Activated CD4-positive, alpha-beta T cell treated with anti-CD3 and anti-CD28 coated beads for 36 hours (primary cell): ENCODE measurements at regions not wholly inside any gene's neighbourhood (a gene's known extent, or its start where the extent isn't known, plus 50 kb on each side); places are given as distances from the start of the nearest gene placed in this dataset.
"Not testable (repeated sequence)": the region's sequence is repeated elsewhere in the genome, so short reads cannot be mapped to it uniquely, and the experiment has no call there.

ENCODE experiments used
- ATAC-seq: fragments of 200-7000 bp; cut with Tn5 transposase; one replicate; pipeline ENCODE4 v1.10.0; 2021; ENCODE audit warnings: mild to moderate bottlenecking, moderate library complexity
- CTCF ChIA-PET: fragments of 350-600 bp; sonication (Branson Sonifier 250); formaldehyde crosslinking; loops from one replicate; lab custom pipeline; 2021; ENCODE audit warnings: antibody characterized with exemption; lab: Charles Lee
- POLR2A ChIA-PET: fragments of 350-600 bp; sonication (Branson Sonifier 250); formaldehyde crosslinking; loops from one replicate; lab custom pipeline; 2021; ENCODE audit warnings: antibody characterized with exemption, inconsistent platforms; lab: Charles Lee
- DNase-seq: peaks from one replicate; pipeline ENCODE4 v3.0.0-alpha.2; 2020
- H3K27ac Mint-ChIP-seq: one replicate; pipeline ENCODE4 v1.8.0; 2021; ENCODE audit warnings: mixed read lengths
- H3K27me3 Mint-ChIP-seq: one replicate; pipeline ENCODE4 v1.8.0; 2021; ENCODE audit warnings: mixed read lengths
- H3K36me3 Mint-ChIP-seq: one replicate; pipeline ENCODE4 v1.8.0; 2021; ENCODE audit warnings: low read depth, mixed read lengths
- H3K4me1 Mint-ChIP-seq: one replicate; pipeline ENCODE4 v1.8.0; 2021; ENCODE audit warnings: mixed read lengths
- H3K4me3 Mint-ChIP-seq: one replicate; pipeline ENCODE4 v1.8.0; 2021; ENCODE audit warnings: mild to moderate bottlenecking, moderate library complexity, mixed read lengths
- H3K9me3 Mint-ChIP-seq: one replicate; pipeline ENCODE4 v1.8.0; 2021; ENCODE audit warnings: low read depth, mixed read lengths
- intact Hi-C, 2 experiments: fragments of 100-400 bp; cut with DNase I in 1 of 2; cut with micrococcal nuclease in 1 of 2; formaldehyde crosslinking; loops; one replicate each; pipeline versions ENCODE4 v1.14.2 to v1.15.1; 2022 to 2024; cut with DNase I, micrococcal nuclease

DNA sequence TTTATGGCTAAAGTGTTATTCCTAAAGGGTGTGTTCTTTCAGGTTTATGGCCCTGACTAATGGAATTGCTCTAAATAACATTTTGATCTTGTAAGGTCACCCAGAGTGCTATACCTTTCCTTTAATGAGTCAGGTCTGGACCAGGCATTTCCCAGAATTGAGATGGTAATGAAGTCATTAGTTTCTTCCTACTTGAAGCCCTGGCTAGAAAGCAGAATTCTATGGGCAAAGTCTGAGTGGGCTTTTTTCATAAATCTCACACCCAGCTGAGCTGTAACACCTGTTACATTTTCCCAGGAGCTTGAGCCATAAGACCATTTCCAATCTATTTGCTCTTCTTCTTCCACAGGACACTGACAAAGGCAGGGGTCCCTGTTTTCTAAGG lies 122.0 kb upstream of the ID4 start:
- DNase-seq: no peak
- ATAC-seq: no peak
- intact Hi-C loops: no loop called here
- H3K36me3 Mint-ChIP-seq: no peaks in the 10 kb centered on the region
- H3K27ac Mint-ChIP-seq: no peak overlapping the region
- ChIA-PET POLR2A (no interaction called here), CTCF (interaction anchor here (0.6 kb wide), 1 partner anchor 1336 kb away, joined by 3 read pairs; no protein-coding TSS in a partner anchor)
- no peaks in the 10 kb centered on the region for H3K4me1 Mint-ChIP-seq
- no peak overlapping the region for H3K4me3 Mint-ChIP-seq
- no peaks in the 10 kb centered on the region for H3K27me3 Mint-ChIP-seq
- no peaks in the 10 kb centered on the region for H3K9me3 Mint-ChIP-seq

DNA sequence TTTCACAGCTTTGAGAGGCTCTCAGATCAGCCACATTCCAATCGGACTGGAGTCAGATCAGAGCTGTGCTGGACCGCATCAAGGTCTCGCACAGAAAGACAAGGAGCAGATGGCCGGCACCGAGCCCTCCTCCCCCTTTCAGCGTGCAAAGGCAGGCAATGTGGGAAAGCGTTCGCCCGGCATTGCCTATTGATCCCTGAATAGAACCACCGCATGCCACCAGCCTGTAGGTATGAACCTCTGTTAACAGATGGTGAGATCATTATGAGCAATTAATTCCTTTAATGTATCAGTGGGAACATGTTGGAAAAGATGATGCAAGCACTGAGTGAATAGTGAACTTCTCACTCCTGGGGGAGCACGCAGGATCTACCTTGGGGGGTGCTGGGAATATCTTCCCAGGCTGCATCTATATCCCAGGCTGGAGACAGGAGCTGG lies 117.5 kb upstream of the ID4 start:
- H3K9me3 Mint-ChIP-seq: no peaks in the 10 kb centered on the region
- no peaks in the 10 kb centered on the region for H3K36me3 Mint-ChIP-seq
- no peak overlapping the region for H3K4me3 Mint-ChIP-seq
- intact Hi-C loops: no loop called here
- no peak for DNase-seq
- no peak overlapping the region for H3K27ac Mint-ChIP-seq
- ChIA-PET POLR2A (no interaction called here), CTCF (no interaction called here)
- no peaks in the 10 kb centered on the region for H3K4me1 Mint-ChIP-seq
- no peaks in the 10 kb centered on the region for H3K27me3 Mint-ChIP-seq
- no peak for ATAC-seq

DNA sequence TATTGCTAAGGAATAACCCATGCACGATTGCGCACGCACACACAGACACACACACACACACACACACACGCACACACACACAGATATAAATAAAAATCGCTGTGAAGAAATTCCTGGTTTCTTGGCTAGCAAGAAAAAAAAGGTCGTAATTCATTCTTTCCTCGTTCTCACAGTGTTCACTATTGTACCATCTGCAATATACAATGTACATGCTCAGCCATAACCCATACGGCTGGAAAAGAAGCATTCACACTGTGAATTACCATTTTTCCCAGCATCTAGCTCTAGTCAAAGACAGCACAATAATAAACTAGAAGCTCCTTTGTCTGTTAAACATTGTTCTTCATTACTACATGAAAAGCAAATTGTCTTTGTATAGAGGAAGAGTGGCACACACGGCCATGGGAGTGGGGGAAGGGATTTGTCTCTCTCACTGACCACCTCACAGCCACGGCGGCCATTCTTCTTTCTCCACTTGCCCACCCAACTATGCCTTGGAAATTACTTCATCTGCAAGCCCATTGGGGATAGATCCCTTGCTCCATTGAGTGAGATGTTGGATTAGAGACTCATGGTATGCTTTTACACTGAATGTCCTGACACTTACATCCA lies 115.3 kb upstream of the ID4 start:
- intact Hi-C loops: no loop called here
- ChIA-PET POLR2A (no interaction called here), CTCF (no interaction called here)
- Mint-ChIP-seq H3K27me3 (no peaks in the 10 kb centered on the region), H3K4me3 (no peak overlapping the region), H3K36me3 (no peaks in the 10 kb centered on the region), H3K4me1 (no peaks in the 10 kb centered on the region), H3K9me3 (no peaks in the 10 kb centered on the region), H3K27ac (no peak overlapping the region)
- ATAC-seq (no peak), DNase-seq (no peak)

DNA sequence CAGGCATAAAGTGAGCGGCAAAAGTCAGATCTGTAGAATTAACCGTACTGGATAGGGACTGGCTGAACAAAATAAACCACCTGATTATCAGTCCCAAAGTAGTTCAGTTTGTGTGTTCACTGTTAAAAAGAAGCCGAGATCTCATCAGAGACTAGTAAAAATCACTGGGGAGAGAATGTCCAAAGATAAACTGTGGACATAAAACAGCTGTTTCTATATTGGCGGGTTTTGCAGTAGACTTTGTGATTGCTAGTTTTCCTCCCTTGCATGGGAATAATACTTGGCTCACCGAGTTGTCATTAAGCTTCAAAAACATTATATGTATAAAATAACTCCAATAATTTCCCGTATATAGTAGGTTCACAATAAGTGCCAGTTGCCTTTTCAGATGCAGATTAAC lies 114.2 kb upstream of the ID4 start:
- no peak overlapping the region for H3K27ac Mint-ChIP-seq
- no peak overlapping the region for H3K4me3 Mint-ChIP-seq
- H3K9me3 Mint-ChIP-seq: no peaks in the 10 kb centered on the region
- H3K27me3 Mint-ChIP-seq: no peaks in the 10 kb centered on the region
- CTCF ChIA-PET: interaction anchor here (0.8 kb wide), 1 partner anchor 1127 kb away, joined by 3 read pairs; no protein-coding TSS in a partner anchor
- H3K4me1 Mint-ChIP-seq: no peaks in the 10 kb centered on the region
- no peaks in the 10 kb centered on the region for H3K36me3 Mint-ChIP-seq
- no peak for ATAC-seq
- no peak for DNase-seq
- POLR2A ChIA-PET: no interaction called here
- intact Hi-C loops: no loop called here

DNA sequence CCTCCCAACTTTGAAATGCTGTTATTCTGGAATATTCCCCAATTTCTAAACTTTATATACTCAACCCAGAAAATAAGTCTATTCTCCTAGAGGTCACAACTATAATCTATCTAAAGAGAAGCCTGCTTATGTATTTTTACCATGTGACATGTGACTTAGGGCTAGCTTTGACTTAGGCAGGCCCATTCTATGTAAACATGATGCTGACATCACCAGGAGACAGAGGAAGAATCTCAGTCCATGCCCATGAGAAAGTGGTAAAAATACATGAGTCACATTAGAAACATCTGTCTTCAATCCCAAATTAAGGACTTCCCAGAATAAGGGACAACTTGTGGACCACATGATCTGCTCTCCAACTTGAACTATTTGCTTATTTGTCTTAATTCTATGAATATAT lies 113.6 kb upstream of the ID4 start:
- Mint-ChIP-seq H3K27ac (no peak overlapping the region), H3K4me1 (no peaks in the 10 kb centered on the region), H3K27me3 (no peaks in the 10 kb centered on the region), H3K9me3 (no peaks in the 10 kb centered on the region), H3K36me3 (no peaks in the 10 kb centered on the region), H3K4me3 (no peak overlapping the region)
- CTCF ChIA-PET: interaction anchor here (0.8 kb wide), 1 partner anchor 1127 kb away, joined by 3 read pairs; no protein-coding TSS in a partner anchor
- POLR2A ChIA-PET: no interaction called here
- DNase-seq (no peak), ATAC-seq (no peak)
- intact Hi-C loops: no loop called here

DNA sequence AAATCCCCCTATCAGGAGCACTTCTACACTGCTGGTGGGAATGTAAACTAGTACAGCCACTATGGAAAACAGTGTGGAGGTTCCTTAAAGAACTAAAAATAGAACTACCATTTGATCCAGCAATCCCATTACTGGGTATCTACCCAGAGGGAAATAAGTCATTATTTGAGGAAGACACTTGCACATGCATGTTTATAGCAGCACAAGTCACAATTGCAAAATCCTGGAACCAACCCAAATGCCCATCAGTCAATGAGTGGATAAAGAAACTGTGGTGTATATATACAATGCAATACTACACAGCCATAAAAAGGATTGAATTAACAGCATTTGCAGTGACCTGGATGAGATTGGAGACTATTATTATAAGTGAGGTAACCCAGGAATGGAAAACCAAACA lies 111.7 kb upstream of the ID4 start:
- H3K36me3 Mint-ChIP-seq, H3K9me3 Mint-ChIP-seq, intact Hi-C loops, H3K4me1 Mint-ChIP-seq, DNase-seq, H3K4me3 Mint-ChIP-seq, H3K27ac Mint-ChIP-seq, ATAC-seq, POLR2A ChIA-PET, H3K27me3 Mint-ChIP-seq, CTCF ChIA-PET: not testable (repeated sequence)

DNA sequence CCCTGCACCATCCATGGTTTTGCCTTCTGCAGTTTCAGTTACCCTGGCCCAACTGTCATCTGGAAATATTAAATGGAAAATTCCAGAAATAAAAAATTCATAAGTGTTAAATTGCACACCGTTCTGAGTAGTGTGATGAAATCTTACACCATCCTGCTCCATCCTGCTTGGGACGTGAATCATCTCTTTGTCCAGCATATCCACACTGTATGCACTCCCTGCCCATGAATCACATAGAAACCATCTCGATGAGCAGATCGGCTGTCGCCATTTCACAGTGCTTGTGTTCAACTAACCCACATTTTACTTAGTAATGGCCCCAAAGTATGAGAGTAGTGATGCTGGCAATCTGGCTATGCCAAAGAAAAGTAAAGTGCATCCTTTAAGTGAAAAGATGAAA lies 105.9 kb upstream of the ID4 start:
- Mint-ChIP-seq H3K27ac (no peak overlapping the region), H3K4me3 (no peak overlapping the region), H3K9me3 (no peaks in the 10 kb centered on the region), H3K36me3 (no peaks in the 10 kb centered on the region), H3K4me1 (no peaks in the 10 kb centered on the region), H3K27me3 (no peaks in the 10 kb centered on the region)
- POLR2A ChIA-PET: no interaction called here
- intact Hi-C loops: no loop called here
- ATAC-seq (no peak), DNase-seq (no peak)
- CTCF ChIA-PET: no interaction called here

DNA sequence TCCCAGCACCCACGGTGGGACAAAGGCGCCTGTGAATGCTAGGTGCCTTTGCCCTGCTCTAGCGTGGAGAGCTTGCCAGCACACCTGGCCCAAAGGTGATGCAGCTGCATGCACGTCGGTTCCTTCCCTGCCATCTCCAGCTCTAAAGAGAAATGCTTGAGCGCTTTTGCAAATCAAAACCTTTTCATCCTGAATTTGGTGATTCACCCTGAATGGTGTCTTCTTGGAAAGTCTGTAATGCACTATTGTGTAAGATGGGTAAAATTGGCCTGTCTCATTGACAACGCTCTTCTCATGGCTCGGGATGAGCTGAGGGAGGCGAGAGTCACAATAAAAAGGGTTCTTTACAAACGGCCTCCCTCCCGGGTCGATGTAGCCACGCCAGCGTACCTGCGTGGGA lies 103.1 kb upstream of the ID4 start:
- ATAC-seq (no peak), DNase-seq (no peak)
- no peaks in the 10 kb centered on the region for H3K4me1 Mint-ChIP-seq
- CTCF ChIA-PET: no interaction called here
- H3K9me3 Mint-ChIP-seq: no peaks in the 10 kb centered on the region
- no peaks in the 10 kb centered on the region for H3K27me3 Mint-ChIP-seq
- H3K36me3 Mint-ChIP-seq: no peaks in the 10 kb centered on the region
- intact Hi-C loops: no loop called here
- no peak overlapping the region for H3K4me3 Mint-ChIP-seq
- POLR2A ChIA-PET: no interaction called here
- H3K27ac Mint-ChIP-seq: no peak overlapping the region

DNA sequence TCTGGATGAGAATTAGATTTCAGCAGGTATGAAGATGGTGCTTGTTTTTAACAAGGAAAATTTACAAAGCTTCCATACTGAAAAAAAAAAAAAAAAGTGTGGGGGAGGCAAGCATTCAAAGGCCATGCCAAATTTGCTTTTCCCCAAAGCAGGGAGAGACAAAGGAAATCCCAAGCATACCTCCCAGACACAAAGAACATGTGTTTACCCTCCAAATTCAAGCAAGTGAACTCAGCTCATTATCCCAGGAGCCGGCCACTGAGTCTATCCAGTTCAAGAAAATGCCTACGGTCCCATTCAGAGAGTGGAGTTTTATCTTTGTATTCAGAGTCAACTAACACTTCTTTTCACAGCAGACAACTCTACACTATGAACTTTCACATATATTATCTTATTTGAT lies 102.7 kb upstream of the ID4 start:
- H3K4me1 Mint-ChIP-seq: no peaks in the 10 kb centered on the region
- DNase-seq (no peak), ATAC-seq (no peak)
- H3K4me3 Mint-ChIP-seq: no peak overlapping the region
- H3K27me3 Mint-ChIP-seq: no peaks in the 10 kb centered on the region
- POLR2A ChIA-PET: no interaction called here
- intact Hi-C loops: no loop called here
- H3K27ac Mint-ChIP-seq: no peak overlapping the region
- H3K36me3 Mint-ChIP-seq: no peaks in the 10 kb centered on the region
- no peaks in the 10 kb centered on the region for H3K9me3 Mint-ChIP-seq
- CTCF ChIA-PET: no interaction called here

DNA sequence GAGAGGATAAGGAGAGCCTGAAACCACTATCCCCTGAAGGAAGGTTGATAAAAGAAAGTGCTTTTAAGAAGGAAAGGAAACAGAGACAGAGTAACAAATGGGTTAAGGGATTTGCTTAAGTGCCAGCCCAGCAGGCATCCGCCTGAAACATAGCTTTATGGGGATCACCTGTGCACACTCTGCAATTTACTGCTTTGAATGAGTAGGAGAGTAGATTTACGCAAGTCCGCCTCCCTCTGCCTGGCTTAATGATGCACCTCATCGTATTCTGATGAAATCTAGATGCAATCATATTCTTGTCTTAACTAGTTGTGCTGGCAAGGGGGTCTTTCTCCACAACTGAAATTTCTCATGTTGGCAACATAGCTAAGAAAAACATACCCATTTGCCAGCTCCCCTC lies 101.1 kb upstream of the ID4 start:
- no peaks in the 10 kb centered on the region for H3K36me3 Mint-ChIP-seq
- intact Hi-C loops: no loop called here
- H3K4me1 Mint-ChIP-seq: no peaks in the 10 kb centered on the region
- H3K27me3 Mint-ChIP-seq: no peaks in the 10 kb centered on the region
- no peak for ATAC-seq
- H3K27ac Mint-ChIP-seq: no peak overlapping the region
- no peak for DNase-seq
- ChIA-PET POLR2A (no interaction called here), CTCF (no interaction called here)
- no peaks in the 10 kb centered on the region for H3K9me3 Mint-ChIP-seq
- no peak overlapping the region for H3K4me3 Mint-ChIP-seq

DNA sequence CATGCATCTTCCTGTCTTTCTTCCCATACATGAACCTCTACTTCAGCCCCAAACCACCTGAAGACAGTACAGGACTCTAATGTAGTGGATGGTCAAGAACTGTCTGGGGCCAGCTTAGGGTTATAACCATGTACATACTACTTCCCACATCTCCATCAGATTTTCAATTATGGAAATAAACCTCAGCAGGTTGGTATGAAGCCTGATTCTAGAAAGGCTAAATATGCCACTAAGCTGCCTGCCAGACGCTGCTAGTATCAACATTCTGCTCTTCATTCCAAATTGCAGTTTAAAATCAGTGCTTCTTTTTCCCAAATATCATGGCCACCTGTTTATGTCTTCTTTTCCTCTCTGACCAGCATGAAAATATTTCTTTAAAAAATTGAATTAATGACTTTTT lies 99.2 kb upstream of the ID4 start:
- Mint-ChIP-seq H3K27ac (no peak overlapping the region), H3K4me3 (no peak overlapping the region), H3K4me1 (no peaks in the 10 kb centered on the region), H3K9me3 (no peaks in the 10 kb centered on the region), H3K27me3 (no peaks in the 10 kb centered on the region), H3K36me3 (no peaks in the 10 kb centered on the region)
- CTCF ChIA-PET: no interaction called here
- DNase-seq (no peak), ATAC-seq (no peak)
- POLR2A ChIA-PET: no interaction called here
- intact Hi-C loops: no loop called here

DNA sequence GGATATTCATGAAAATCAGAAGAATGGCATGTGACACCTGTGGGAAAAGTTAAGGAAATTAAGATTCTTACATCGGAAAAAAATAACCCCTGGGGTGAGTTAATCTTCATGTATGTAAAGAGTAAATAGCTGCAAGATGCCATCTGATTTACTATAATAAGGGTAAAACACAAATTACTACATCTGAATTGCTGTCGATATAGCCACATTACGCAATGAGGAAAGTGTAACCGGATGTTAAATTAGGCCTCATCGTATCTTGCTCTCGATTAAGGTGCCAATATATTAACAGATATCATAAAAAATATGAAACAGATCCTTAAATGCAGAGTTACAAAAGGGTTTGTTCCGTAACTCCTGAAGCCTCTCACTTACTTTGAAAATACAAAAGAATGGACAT lies 87.4 kb upstream of the ID4 start:
- H3K27ac Mint-ChIP-seq: no peak overlapping the region
- ATAC-seq (no peak), DNase-seq (no peak)
- no peak overlapping the region for H3K4me3 Mint-ChIP-seq
- H3K9me3 Mint-ChIP-seq: peaks cover 3% of the 10 kb centered on the region
- ChIA-PET CTCF (no interaction called here), POLR2A (no interaction called here)
- H3K4me1 Mint-ChIP-seq: no peaks in the 10 kb centered on the region
- no peaks in the 10 kb centered on the region for H3K36me3 Mint-ChIP-seq
- intact Hi-C loops: no loop called here
- H3K27me3 Mint-ChIP-seq: no peaks in the 10 kb centered on the region

DNA sequence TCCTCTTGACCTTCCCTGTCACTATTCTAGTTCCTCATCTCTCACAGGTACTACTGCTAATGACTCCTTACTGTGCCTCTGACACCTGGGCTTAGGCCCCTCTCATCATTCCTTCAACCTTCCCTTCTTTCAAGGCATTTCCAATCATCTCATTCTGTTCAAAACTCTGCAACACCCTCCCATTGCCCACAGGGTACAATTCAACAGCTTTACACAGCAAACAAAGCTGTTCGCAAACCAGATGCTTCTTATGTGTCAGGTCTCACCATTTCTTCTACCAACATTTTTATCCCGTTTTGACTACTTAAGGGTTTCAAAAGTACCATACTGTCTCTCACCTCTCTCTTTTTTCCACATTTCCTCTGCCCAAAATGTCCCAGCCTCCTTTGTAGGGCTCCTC lies 84.4 kb upstream of the ID4 start:
- Mint-ChIP-seq H3K27me3 (no peaks in the 10 kb centered on the region), H3K9me3 (peaks cover 3% of the 10 kb centered on the region), H3K4me3 (no peak overlapping the region), H3K4me1 (no peaks in the 10 kb centered on the region), H3K36me3 (no peaks in the 10 kb centered on the region), H3K27ac (no peak overlapping the region)
- DNase-seq: no peak
- POLR2A ChIA-PET: no interaction called here
- ATAC-seq: no peak
- intact Hi-C loops: no loop called here
- CTCF ChIA-PET: interaction anchor here (1.0 kb wide), 1 partner anchor 15 kb away, joined by 3 read pairs; no protein-coding TSS in a partner anchor
